GM19452 (cell line): ENCODE measurements at regions not wholly inside any gene's neighbourhood (a gene's known extent, or its start where the extent isn't known, plus 50 kb on each side); places are given as distances from the start of the nearest gene placed in this dataset.

ENCODE experiments used
- ATAC-seq: cut with Tn5 transposase; IDR thresholded peaks from one replicate; pipeline ENCODE4 v1.9.1; 2021; ENCODE audit not compliant: unreplicated experiment

DNA sequence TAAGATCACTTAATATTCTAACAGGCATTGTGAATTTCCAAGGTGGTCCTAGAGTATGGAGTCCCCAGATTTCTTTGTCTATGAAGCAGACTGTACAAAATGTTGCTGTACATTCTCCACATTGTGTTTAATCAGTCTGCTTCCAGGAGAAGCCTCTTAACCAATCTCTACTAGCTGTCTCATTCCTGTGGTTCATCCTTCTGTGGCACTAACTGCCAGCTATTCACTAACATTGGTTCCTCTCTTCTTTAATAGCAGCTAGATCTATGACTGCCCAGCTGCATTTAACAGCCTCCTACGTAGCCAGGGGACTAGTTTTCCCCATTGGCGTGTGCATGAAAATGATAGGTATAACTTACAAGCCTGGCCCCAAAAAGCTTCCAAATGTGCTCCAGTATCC is 395.4 kb downstream of the SAMD5 start:
- no peak for ATAC-seq

DNA sequence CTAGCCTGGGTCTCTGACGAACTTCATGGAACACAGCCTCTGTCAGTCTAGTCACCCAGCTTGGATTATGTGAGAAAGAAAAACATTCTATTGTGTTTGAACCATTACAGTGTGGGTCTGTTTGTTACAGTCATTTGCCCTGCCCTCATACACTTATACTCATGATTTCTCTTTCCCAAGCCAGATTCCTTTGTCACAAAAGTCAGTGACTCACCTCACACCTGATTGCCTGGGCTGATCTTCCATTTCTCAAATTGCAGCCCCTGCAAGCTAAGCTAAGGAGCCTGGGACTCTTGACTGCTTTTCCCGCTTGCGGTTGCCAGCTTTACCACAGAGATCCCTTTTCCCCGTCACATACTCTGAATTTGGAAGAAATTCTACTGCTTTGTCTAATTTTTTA is 395.9 kb downstream of the SAMD5 start:
- no peak for ATAC-seq

DNA sequence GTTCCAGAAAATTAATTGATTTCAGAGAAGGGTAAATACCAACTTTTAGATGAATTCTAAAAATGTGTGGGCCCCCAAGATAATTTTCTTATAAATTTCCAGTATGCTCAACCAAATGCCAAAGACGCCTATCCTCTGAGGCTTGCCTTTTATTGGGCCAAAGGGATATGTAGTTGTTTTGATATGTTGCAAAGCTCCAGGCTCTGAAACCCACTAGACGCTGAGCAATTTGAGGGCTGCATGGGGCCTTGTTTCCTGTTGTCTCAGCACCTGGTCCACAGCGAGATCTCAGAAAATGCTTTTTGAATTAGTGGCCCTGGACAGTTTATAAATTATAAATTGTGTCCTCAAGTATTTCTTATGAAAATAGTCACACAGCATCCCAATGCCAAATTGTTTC is 397.2 kb downstream of the SAMD5 start:
- no peak for ATAC-seq

DNA sequence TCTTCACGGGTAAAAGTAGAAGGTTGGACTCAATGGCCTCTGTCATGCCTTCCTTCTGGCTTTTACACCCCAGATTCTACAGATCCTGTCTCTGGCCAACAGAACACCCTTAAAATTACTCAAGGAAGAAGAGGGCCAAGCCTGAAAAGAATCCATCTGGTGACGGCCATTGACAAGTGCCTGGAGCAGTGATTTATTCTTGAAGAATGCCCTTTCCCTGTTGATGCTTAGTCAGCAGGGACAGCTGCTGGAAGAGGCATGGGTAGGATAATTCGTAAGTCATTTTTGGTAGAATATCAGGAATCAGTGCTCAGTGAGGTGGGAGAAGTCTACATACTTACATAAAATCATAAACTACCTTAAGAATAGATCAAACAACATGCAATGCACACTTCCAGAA is 397.9 kb downstream of the SAMD5 start:
- no peak for ATAC-seq

DNA sequence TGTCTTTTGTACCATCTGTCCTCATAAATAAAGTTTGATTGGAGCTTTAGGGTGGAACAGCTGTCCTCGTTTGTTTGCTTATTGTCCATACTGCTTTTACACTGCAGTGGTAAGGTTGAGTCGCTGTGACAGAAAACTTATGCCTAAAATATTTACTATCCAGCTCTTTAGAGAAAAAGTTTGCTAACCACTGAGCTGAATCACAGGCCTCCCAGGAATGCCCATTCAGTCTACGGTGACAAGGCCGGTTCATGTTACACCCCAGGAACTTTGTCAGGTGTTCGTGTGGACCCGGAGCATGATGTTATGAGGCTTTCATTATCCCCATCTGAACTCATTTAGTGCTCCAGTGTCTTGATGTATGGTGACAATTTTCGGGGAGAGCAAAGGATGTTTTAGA is 401.1 kb downstream of the SAMD5 start:
- ATAC-seq, result no peak

DNA sequence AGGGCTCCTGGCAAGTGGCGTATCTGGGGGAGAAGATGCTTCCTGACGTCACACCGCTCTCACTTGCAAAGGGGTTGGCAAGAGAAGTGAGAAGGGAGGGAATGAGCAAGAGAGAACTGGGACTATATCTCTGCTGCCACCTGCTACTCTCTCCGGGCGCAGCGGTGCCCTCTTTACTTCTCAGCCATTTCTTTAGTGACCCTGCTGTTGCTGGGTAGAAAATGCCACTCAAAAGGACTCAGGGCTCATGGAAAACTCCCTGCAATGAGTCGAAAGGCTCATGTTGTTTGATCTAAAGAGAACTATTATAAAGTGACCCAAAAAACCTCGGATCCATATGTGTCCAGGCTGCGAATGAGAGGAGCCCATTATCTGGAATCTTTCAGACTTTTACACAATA is 401.8 kb downstream of the SAMD5 start:
- no peak for ATAC-seq

DNA sequence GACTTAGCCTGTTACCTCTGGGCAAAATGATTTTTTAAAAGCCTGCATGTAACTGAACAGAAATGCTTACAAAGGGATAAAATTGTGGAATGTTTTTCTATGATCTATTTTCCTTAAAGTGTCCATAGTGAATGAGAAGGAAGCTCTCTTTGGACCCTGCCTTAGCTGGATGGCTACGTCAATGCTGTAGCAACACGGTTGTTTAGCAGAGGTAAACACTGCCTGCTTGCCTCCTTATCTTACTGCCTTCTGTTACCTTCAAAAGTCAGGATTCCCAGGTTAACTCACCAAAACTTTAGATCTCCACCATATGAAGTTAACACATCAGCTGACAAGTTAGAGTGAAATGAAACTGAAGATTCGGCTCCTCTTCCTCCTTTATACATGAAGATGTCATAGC is 402.6 kb downstream of the SAMD5 start:
- ATAC-seq, result no peak

DNA sequence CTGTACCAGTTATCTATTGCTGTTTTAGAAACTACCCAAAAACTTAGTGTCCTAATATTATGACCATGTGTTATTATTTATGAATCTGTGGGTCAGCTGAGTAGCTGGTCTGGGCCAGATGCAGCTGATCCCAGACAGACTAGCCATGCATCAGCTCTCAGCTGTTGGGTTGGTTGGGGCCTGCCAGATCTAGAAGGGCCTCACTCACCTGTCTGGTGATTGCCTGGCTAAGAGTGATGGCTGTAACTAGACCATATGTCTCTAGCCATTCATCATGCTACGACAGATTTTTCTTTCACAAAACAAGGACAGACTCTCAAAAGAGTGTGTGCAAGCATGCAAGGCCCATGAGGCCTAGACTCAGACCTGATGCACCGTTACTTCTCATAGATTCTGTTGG is 403.2 kb downstream of the SAMD5 start:
- ATAC-seq, result no peak

DNA sequence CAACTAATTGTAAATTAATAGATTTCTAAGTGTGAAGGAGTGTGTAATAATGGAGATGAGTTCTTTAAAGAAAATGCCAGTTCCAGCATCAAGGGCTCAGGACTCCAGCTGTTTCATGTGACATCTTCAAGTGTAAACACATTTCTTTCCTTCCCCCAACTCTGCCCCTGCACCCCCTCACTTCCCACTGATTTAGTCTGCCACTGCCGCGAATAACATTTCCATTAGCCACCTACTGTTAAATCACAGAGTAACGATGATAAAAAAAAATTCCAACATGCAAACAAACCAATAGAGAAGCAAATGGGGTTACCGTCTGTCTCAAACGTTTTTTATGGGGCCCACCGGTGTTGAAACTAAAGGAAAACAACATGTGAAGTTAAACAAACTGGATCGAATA is 414.3 kb downstream of the SAMD5 start:
- no peak for ATAC-seq

DNA sequence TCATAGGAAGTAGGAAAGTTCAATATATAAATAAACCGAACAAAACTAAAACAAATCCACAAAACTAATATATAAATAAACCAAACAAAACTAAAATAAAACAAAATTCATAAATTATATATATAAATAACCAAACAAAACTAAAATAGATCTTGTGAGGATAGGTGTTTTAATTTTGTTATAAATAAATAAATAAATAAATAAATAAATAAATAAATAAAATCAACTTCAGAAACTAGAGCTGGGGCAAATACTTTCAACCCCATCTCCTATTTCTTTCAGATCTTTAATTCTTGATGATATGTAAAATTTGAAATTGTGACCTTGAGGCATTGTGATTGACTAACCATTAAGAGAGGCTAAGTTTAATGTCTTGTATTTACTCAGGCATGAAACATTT is 416.1 kb downstream of the SAMD5 start:
- ATAC-seq, result no peak

DNA sequence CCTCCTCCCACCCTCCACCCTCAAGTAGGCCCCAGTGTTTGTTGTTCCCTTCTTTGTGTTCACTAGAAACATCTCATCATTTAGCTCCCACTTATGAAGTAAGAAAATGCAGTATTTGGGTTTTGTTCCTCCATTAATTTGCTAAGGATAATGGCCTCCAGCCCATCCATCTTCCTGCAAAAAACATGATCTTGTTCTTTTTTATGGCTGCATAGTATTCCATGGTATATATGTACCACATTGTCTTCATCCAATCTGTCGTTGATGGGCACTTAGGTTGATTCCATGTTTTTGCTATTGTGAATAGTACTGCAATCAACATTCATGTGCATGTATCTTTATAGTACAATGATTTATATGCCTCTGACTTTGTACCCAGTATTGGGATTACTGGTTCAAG is 416.8 kb upstream of the SASH1 start:
- no peak for ATAC-seq

DNA sequence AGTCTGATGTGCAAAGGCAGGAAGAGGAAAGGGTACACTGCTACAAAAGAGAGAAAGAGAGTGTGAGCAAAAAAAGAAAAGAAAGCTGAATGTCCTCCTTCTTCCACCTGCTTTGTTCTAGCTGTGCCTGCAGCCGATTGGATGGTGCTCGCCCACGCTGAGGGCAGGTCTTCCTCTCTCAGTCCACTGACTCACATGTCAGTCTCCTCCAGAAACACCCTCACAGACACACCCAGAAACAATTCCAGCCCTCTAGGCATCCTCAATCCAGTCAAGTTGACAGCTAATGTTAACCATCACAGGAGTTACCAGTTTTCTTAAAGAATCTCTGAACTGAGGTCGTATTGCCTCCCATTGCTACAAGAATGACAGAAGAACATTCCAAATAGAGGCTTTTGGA is 411.9 kb upstream of the SASH1 start:
- no peak for ATAC-seq

DNA sequence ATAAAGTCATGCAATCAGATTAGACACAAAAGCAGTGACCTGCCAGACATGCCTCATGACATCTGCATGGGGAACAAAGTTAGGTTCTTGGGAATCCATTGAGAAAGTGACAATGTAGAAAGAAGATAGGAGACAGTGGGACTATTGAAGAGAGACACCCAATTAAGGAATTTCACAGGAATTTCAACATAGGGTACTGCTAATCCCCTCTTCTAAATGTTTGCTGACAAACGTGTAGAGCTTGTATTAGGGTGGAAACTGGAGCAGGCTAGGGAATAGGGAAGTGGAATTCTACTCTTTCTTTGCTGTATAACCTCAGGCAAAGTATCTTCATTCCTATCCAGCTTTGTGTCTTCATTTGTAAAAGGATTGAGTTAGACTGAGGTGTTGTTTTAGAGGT is 409.4 kb upstream of the SASH1 start:
- no peak for ATAC-seq

DNA sequence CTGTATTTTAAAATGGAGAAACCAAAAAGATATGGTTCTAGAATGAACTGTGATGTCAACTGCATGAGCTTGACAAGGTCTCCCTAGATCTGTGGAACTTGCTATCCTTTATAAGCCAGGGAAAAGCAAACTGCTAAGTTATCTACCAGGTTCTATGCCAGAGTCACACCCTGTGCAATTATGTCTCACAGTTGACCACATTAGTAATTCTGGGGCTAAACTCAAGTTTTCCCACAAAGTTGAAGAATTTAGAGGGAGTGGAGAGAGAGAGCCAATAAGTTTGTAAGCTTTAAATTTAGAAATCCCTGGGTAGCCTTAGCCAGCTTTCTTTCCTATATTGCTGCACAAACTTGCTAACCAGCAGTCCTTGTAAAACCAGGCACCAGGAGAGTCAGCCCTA is 407.0 kb upstream of the SASH1 start:
- no peak for ATAC-seq

DNA sequence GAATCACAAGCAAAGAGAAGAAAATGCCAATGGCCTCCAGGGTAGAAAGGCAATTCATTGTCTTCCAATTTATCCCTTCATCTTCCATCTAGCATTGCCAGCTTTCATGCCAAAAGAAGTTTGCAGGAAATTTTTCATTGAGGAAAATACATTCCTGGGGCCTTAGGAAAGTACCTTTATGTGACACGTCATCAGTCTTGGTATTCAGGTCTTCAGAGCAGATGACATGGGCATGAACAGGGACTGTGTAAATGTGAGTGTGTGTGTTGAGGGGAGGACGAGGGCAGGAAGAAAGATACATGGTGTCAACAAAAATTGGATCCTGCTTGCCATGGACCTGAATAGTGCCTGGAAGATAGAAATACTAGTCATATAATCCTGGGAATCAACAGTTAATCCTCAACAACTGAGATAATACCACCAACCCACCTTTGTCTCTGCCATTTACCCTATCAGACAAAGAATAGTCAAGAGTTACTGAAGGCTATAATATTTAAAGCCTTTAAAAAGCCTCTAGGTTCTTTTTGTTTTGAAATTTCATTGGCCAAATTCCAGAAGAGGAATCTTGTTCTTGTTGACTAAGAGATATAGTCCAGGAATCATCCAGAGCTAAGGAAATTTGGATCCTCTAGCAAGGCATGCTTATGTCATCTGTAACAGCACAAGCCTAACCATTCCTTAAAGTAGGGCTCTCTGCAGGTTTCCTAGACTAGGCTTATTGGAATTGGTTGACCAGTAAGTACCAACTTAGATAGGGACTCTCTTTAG is 405.8 kb upstream of the SASH1 start:
- no peak for ATAC-seq

DNA sequence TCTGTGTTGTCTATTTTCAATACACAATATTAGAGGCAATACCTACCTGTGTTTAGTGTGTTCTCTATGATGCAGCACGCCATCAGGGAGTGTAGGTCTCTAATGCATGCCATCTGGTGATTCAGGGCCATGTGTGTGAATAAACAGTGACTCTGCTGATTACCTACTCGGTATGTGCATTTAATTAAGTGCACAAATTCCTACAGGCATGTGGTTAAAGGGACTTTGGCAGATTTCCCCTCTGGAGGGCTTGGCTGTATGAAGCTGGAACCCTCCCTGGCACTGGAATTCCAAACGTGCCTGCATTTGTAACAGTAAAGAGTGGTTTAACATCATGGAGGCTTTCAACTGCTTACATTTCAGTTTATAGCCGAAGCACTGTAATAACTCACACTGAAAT is 401.5 kb upstream of the SASH1 start:
- no peak for ATAC-seq

DNA sequence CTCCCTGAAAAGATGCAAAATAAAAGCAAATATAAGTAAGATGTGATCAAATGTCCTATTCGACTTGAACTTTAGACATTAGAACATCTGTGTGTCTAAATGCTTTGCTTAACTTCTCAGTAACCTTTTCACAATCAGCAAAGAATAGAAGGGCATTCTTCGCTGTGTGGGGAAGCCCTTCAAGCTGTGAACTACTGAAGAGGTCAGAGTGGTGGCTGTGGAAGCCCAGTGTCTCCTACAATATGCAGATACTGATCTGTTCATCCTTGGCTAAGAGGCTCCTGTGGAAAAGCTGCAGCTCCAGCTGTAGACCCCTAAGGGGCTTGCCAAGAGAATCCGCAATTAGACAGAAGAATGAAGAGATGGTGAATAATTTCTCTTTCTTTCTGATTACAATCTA is 400.3 kb upstream of the SASH1 start:
- ATAC-seq, result no peak

DNA sequence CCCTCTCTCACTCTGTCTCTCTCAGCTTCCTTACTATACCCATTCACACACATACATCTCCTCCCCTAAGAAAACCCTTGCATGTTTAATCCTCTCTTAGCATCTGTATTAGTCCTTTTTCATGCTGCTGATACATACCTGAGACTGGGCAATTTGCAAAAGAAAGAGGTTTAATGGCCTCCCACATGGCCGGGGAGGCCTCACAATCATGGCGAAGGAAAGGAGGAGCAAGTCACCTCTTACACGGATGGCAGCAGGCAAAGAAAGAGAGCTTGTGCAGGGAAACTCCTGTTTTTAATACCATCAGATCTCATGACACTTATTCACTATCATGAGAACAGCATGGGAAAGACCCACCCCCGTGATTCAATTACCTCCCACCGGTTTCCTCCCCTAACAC is 398.5 kb upstream of the SASH1 start:
- ATAC-seq, result no peak

DNA sequence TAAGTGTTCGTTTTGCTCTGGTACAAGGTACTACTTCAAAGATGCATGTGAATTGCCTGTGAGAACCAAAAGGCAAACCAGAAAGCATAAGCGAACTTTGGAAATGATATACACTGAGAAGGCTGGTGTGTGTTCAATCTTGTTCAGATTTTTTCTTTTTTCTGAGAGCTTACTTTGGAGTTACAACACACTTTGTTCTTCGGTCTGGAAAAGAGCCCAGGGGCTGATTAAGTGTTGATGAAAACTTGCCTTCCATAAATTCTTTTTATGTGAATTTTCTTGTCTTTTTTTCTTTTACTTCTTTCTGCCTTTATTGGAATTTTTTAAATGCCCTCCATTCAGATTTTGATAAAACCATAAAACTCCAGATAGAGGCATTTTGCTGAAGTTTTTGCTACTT is 395.1 kb upstream of the SASH1 start:
- no peak for ATAC-seq

DNA sequence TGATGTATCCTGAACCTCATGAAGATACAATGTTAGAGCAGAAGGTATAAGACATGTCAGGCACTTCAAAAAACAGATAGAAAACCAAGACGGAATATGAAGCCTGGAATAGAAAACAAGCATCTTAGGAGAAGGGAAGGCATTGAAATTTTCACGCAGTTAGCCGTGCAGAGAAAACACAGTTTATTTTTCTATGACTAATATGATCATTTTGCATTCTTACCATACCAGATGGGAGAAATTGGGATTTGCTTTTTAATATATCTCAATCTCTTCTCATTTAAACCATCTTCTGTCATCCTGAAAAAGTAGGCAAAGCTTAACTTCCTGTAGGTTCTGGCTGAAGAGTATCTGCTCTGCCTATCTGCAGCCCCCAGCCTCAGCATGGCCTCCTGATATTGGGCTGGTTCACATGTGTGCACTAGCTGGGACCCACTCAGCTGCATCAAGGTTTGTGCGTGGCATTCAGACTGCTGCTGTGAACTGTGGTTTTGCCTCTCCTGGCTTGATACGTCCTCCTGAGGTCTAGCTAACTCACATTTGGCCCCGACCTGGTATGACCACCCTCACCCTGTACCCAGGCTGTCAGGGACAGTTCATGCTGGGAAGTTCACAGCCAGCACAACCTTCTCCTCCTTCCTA is 392.5 kb upstream of the SASH1 start:
- ATAC-seq, result no peak

DNA sequence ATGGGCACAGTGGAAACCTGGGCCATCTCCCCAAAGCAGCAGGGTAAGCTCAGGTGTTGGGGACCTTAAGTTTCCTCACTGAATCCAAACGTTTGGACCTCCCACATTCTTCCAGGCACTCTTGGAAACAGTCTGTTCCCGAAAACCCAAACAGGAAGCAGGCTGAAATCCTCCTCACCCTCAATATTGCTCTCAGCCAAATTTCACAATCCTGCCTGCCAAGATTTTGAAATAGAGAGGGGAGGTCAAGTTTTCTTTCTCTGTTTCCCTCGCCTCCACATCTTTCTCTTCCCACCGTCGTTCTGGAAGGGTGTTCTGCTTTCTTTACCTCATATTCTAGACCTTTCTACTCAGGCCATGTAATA is 392.0 kb upstream of the SASH1 start:
- ATAC-seq, result no peak

DNA sequence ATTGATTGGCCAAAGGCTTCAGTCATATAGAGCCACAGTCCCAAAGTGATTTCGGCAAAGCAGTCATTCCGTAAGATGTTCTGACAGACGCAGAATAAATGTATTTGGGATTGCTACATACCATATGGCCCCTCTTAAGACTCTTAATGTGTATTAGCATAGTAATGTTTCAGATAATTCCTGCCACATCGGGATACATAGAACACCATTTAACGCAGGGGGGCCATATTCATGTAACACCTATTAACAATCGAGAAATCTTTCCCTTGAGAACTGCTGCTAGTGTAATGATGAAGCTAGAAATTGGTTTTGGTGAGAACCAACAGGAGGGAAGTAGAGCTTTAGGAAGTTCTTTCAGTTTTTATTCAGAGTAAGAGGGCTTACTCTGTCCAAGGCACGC is 390.9 kb upstream of the SASH1 start:
- ATAC-seq, result no peak

DNA sequence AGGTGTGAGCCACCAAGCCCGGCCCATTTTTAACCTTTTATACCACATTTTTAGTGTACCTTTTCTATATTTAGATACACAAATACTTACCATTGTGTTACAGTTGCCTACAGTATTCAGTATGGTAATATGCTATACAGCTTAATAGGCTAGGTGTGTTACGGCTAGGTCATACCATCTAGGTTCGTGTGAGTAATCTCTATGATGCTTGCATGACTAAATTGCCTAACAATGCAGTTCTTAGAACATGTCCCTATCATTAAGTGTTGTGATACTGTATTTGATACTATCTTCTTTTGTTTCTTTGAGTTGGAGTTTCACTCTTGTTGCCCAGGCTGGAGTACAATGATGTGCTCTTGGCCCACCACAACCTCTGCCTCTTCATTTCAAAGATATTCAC is 387.7 kb upstream of the SASH1 start:
- no peak for ATAC-seq
